C4-2B (cell line): ENCODE measurements at regions not wholly inside any gene's neighbourhood (a gene's known extent, or its start where the extent isn't known, plus 50 kb on each side); places are given as distances from the start of the nearest gene placed in this dataset.

ENCODE experiments used
- ZFX ChIP-seq: fragments of 450-650 bp; IDR thresholded peaks from 2 replicates; pipeline ENCODE4 v1.6.1; 2017
- TF ChIP-seq, protein P1 (sequence below): fragments of 450-650 bp; conservative IDR thresholded peaks from 2 replicates; pipeline ENCODE4 v1.5.1; 2017; ENCODE audit warnings: mild to moderate bottlenecking

DNA sequence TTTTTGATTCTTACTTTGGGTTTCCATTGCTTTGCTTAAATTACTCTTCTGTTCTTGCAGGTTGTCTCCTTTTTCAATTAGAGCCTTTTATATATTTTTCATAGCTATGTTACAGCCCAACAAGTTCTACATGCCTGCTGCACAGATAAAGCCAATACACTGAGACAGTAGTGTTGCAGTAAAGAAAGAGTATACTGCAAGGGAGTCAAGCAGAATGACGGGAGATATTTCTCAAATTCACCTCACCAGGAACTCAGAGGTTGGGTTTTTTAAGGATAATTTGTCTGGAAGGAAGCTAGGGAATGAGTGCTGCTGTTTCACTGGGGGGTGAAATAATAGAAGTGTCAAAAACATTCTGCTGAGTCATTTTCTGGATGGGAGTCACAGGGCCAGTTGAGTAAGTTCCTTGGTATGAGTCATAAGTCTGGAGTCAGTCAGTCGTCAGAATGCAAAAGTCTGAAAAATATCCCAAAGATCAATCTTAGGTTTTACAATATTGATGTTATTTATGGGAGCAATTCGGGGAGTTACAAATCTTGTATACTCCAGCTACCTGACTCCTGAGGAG is 193.0 kb upstream of the RGPD4 start:
- TF ChIP-seq, protein P1, sequence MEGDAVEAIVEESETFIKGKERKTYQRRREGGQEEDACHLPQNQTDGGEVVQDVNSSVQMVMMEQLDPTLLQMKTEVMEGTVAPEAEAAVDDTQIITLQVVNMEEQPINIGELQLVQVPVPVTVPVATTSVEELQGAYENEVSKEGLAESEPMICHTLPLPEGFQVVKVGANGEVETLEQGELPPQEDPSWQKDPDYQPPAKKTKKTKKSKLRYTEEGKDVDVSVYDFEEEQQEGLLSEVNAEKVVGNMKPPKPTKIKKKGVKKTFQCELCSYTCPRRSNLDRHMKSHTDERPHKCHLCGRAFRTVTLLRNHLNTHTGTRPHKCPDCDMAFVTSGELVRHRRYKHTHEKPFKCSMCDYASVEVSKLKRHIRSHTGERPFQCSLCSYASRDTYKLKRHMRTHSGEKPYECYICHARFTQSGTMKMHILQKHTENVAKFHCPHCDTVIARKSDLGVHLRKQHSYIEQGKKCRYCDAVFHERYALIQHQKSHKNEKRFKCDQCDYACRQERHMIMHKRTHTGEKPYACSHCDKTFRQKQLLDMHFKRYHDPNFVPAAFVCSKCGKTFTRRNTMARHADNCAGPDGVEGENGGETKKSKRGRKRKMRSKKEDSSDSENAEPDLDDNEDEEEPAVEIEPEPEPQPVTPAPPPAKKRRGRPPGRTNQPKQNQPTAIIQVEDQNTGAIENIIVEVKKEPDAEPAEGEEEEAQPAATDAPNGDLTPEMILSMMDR = no peak
- no peak for TF ChIP-seq ZFX
